ENCODE measurements at regions not wholly inside any gene's neighbourhood (a gene's known extent, or its start where the extent isn't known, plus 50 kb on each side); places are given as distances from the start of the nearest gene placed in this dataset.
"Not testable (repeated sequence)": the region's sequence is repeated elsewhere in the genome, so short reads cannot be mapped to it uniquely, and the experiment has no call there.

DNA sequence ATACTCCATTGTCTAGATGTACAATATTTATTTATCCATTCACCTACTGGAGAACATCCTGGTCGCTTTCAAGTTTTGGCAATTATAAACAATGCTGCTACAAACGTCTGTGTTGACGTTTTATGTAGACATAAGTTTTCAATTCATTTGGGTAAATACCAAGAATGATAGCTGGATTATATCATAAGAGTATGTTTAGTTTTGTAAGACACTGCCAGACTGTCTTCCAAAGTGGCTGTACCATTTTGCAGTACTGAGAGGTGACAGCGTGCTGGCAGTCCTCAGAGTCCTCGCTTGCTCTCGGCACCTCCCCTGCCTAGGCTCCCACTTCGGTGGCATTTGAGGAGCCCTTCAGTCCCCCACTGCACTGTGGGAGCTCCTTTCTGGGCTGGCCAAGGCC, 253.3 kb upstream of the INTU start:
- no peak for DNase-seq
- in situ Hi-C loops (cut with HindIII; ENCODE audit: low pct_ligation_motif_present, low pct_unique_long_range_greater_than_20kb, low sequenced_read_pairs) = no loop called here

GRCh38 chr4:127379948-127380347, 252.8 kb upstream of the INTU start:
- in situ Hi-C loops (cut with HindIII; ENCODE audit: low pct_ligation_motif_present, low pct_unique_long_range_greater_than_20kb, low sequenced_read_pairs); DNase-seq: not testable (repeated sequence)

GRCh38 chr4:127383666-127384065, 249.1 kb upstream of the INTU start:
- in situ Hi-C loops (cut with HindIII; ENCODE audit: low pct_ligation_motif_present, low pct_unique_long_range_greater_than_20kb, low sequenced_read_pairs) = no loop called here
- no peak for DNase-seq

GRCh38 chr4:127394516-127394915, 238.2 kb upstream of the INTU start:
- no peak for DNase-seq
- in situ Hi-C loops (cut with HindIII; ENCODE audit: low pct_ligation_motif_present, low pct_unique_long_range_greater_than_20kb, low sequenced_read_pairs) = no loop called here

DNA sequence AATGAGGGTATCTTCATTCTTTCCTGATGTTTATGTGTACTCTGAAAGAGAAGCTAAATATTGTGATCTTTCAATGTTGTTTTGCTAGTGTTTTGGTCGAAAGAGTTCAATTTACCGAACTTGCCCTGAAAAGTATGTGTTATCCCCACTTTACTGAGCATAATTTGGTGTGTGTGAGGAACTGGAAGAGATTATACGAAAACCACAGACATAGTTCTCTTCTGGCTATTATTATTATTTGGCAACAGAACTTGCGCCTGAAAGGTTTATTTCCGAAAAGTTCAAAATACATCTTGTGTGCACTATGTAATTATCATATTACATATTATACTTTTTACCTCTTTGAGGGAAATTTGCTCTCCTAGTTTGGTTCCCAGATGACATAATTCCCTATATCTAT, 232.5 kb upstream of the INTU start:
- DNase-seq = no peak
- in situ Hi-C loops (cut with HindIII; ENCODE audit: low pct_ligation_motif_present, low pct_unique_long_range_greater_than_20kb, low sequenced_read_pairs) = no loop called here

GRCh38 chr4:127400731-127401346, 231.9 kb upstream of the INTU start:
- DNase-seq = peak; percentile 65
- in situ Hi-C loops (cut with HindIII; ENCODE audit: low pct_ligation_motif_present, low pct_unique_long_range_greater_than_20kb, low sequenced_read_pairs) = no loop called here

DNA sequence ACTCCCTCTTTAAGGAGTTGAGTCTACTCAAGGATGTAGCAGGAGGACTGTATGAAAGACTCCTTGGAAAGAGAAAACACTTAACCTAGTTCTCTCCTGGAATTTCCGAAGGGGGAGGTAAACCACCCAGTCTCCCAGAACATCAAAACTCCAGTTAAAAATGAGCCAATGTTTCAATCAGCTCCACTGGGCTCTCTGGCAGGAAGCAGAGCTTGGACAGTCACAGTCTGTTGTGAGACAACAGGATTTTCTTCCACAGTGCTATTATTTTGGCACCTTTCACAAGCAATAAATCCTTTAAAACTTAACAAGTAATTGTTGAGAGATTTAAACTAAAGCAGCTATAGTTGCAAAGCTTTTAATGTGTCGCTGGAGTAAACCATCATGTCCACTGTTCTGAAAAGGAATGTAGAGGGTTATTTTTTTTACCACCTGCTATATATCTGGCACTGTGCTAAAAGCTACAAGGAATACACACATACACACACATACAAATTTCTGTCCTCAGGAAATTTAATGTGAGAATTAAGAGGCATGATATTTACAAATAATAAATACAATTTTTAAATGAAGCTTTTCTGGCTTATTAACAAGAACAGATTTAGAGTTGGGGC, 229.2 kb upstream of the INTU start:
- DNase-seq = no peak
- in situ Hi-C loops (cut with HindIII; ENCODE audit: low pct_ligation_motif_present, low pct_unique_long_range_greater_than_20kb, low sequenced_read_pairs) = no loop called here

GRCh38 chr4:127406187-127406586, 226.6 kb upstream of the INTU start:
- in situ Hi-C loops (cut with HindIII; ENCODE audit: low pct_ligation_motif_present, low pct_unique_long_range_greater_than_20kb, low sequenced_read_pairs) = no loop called here
- no peak for DNase-seq

DNA sequence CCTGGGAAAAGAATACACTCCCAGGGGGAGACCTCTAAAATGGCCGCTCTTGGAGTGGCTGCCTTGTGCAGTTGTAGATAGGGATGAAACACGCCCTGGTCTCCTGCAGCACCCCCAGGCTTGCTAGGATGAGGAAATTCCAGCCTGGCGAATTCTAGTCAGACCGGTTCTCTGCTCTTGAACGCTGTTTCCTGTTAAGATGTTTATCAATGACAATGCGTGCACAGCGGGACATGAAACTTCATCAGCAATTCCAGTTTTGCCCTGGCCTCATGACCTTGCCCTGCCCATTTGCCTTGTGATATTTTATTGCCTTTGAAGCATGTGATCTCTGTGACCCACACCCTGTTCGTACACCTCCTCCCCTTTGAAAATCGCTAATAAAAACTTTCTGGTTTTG, 225.2 kb upstream of the INTU start:
- DNase-seq; in situ Hi-C loops (cut with HindIII; ENCODE audit: low pct_ligation_motif_present, low pct_unique_long_range_greater_than_20kb, low sequenced_read_pairs): not testable (repeated sequence)

DNA sequence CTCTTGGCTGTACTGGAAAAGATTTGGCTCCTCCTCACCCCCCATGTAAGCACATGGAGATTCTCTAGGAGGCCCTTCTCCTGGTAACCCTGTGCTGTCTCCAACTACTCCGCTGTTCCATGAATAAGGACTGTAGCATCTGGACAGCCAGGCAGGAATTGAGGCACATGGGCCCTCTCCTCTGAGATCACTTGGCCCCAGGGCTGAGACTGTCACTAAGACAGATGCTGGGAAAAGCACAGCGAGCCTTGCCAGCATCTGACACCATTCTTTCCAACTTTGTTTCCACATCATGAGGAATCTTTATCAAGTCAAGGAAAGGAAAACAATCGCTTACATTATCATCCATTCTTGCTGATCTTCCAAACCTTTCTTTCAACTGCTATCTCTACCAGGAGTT, 222.6 kb upstream of the INTU start:
- no peak for DNase-seq
- in situ Hi-C loops (cut with HindIII; ENCODE audit: low pct_ligation_motif_present, low pct_unique_long_range_greater_than_20kb, low sequenced_read_pairs) = no loop called here

- in situ Hi-C loops (cut with HindIII; ENCODE audit: low pct_ligation_motif_present, low pct_unique_long_range_greater_than_20kb, low sequenced_read_pairs) = no loop called here
- no peak for DNase-seq
Observed at GRCh38 chr4:127410644-127411043, 222.1 kb upstream of the INTU start.

DNA sequence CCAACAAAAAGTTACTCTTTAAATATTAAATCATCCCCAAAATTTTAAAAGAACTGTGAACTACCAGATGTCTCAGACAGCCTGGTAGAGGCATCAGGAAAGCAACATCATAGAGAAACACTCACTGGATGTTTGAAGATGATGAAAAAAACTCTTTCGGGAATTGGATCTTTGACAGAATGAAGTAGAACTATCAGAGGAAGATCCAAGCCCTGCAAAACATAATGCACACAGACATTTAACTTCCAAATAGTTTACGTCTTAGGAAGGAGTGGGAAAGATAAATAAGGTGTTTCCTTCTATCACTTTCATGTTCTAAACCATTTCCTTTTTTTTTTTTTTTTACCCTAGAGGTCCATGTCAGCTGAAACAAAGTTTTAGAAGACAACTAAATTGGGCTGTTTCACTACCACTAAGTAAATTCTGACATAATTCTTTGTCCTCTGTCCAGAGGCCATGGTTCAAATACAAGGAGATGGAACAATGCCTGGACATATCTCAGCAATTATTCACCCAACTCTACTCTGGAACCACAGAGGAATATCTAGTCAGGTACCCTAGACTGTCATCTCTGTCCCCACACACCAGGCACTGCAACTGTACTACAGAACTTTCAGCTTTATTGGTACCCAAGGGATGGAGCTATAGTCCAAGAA, 217.7 kb upstream of the INTU start:
- in situ Hi-C loops (cut with HindIII; ENCODE audit: low pct_ligation_motif_present, low pct_unique_long_range_greater_than_20kb, low sequenced_read_pairs) = no loop called here
- DNase-seq = no peak

GRCh38 chr4:127416115-127416514, 216.6 kb upstream of the INTU start:
- in situ Hi-C loops (cut with HindIII; ENCODE audit: low pct_ligation_motif_present, low pct_unique_long_range_greater_than_20kb, low sequenced_read_pairs) = no loop called here

DNA sequence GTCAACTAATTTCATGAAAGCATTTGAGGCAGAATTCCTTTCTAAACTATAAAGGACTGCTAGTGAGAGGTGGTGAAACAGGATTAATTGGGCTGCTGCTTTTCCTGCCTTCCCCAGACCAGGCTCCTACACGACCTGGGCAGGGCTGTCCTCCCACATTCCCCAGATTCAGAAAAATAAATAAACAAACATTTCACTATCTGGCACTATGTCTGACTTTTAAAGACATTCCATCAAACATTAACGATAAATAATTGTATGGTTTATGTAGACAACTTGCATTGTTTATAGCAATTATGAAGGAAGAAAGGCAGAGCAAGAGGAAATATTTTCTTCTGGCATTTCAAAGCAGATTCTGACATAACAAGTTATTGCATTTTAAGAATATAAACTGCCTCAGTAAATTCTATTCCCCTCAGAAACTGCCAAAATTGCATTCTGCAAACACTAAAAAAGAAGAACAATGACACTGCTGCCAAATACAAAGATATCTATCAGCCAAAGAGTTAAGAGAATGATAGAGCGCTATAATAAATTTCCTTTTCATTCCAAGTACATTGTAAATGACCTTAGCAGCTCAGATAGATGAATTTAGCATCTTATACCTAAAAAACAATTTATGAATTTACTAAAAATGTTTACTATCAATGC, 214.7 kb upstream of the INTU start:
- in situ Hi-C loops (cut with HindIII; ENCODE audit: low pct_ligation_motif_present, low pct_unique_long_range_greater_than_20kb, low sequenced_read_pairs) = no loop called here
- DNase-seq = no peak

More at GRCh38 chr4:127416115-127416514, 216.6 kb upstream of the INTU start:
- DNase-seq = no peak

DNA sequence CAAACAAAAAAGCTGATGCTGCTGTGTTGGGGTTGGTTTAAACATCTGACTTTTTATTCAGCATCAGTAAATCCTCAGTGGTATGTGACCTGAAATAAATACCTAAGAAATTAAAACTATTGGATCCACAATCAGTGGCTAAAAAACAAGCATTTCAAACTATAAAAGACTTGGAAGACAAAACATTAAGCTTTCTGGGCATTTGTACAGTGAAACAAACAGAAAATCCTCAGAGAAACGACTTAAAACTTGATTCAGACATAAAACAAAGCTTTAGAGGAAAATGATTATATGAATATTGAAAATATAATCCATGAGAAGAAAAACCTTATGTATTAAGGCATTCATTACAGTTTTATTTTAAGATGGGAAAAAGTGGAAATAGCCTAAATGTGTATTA, 213.3 kb upstream of the INTU start:
- no peak for DNase-seq
- in situ Hi-C loops (cut with HindIII; ENCODE audit: low pct_ligation_motif_present, low pct_unique_long_range_greater_than_20kb, low sequenced_read_pairs) = no loop called here

DNA sequence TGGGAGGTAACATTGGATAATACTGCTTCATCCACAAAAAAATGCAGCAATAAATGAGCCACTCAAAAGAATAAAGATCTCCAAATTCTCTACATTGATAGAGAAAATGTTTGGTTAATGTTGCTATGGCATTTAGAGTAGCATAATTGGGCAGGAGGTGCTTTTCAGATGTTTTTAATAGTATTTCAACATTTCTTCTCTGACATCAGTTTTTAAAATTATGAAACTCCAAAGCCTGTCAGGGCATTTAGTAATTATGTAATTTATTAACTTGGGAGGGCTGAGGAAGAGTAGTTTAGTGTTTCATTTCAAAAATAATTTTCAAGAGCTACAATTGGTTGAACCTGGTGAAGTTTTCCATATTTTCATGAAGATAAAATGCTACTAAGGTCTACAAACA, 211.3 kb upstream of the INTU start:
- in situ Hi-C loops (cut with HindIII; ENCODE audit: low pct_ligation_motif_present, low pct_unique_long_range_greater_than_20kb, low sequenced_read_pairs) = no loop called here
- no peak for DNase-seq

GRCh38 chr4:127425202-127425845, 207.4 kb upstream of the INTU start:
- in situ Hi-C loops (cut with HindIII; ENCODE audit: low pct_ligation_motif_present, low pct_unique_long_range_greater_than_20kb, low sequenced_read_pairs) = no loop called here
- DNase-seq = no peak

- in situ Hi-C loops (cut with HindIII; ENCODE audit: low pct_ligation_motif_present, low pct_unique_long_range_greater_than_20kb, low sequenced_read_pairs) = no loop called here
- DNase-seq = no peak
Observed at GRCh38 chr4:127425851-127426250, 206.9 kb upstream of the INTU start.

DNA sequence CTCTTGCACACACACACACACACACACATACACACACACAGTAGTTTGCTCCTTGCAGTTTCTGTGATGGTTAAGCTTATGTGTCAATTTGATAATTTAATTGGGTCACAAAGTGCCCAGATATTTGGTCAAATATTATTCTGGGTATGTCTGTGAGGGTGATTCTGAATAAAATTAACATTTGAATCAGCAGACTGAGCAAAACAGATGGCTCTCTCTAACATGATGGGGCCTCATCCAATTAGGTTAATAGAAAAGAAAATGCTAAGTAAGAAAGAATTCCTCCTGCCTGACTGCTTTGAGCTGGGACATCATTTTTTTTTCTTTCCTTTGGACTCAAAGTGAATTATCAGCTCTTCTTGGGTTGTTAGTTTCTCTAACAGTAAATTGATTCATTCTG, 191.2 kb upstream of the INTU start:
- no peak for DNase-seq
- in situ Hi-C loops (cut with HindIII; ENCODE audit: low pct_ligation_motif_present, low pct_unique_long_range_greater_than_20kb, low sequenced_read_pairs) = no loop called here
